Esophagus squamous epithelium (tissue), 5 donors: ENCODE measurements at regions not wholly inside any gene's neighbourhood (a gene's known extent, or its start where the extent isn't known, plus 50 kb on each side); places are given as distances from the start of the nearest gene placed in this dataset.

Experiments
- DNase-seq: peaks from one replicate; lab custom pipeline; 2025; lab: John Stamatoyannopoulos, UW
- H3K27ac ChIP-seq, 4 donors: fragments of 200-600 bp; sonication (generic); one replicate each; pipeline ENCODE4 v1.5.1; 2016 to 2019; ENCODE audit warnings: mild to moderate bottlenecking in 1 of 4
- H3K27me3 ChIP-seq, 4 donors: fragments of 200-600 bp; sonication (generic); 1 replicate in 3 of 4; 2 replicates in 1 of 4; pipeline versions ENCODE4 v1.5.1 to v1.6.0; 2017 to 2021; ENCODE audit warnings: antibody characterized with exemption in 1 of 4
- H3K36me3 ChIP-seq, 3 donors: fragments of 200-600 bp; sonication (generic); one replicate each; pipeline ENCODE4 v1.5.1; 2016 to 2019
- H3K4me1 ChIP-seq, 3 donors: fragments of 200-600 bp; sonication (generic); one replicate each; pipeline ENCODE4 v1.5.1; 2017 to 2019
- H3K4me3 ChIP-seq, 4 donors: fragments of 200-600 bp; sonication (generic); 1 replicate in 3 of 4; 2 replicates in 1 of 4; pipeline ENCODE4 v1.5.1; 2016 to 2019; ENCODE audit warnings: mild to moderate bottlenecking in 2 of 4, moderate library complexity in 1 of 4
- H3K9me3 ChIP-seq, 3 donors: fragments of 200-600 bp; sonication (generic); one replicate each; pipeline ENCODE4 v1.5.1; 2016 to 2019
- POLR2A ChIP-seq, 4 donors: fragments of 450-650 bp; IDR thresholded peaks; one replicate each; pipeline ENCODE4 v1.6.1; 2017; ENCODE audit warnings: antibody characterized with exemption in 4 of 4, mild to moderate bottlenecking in 4 of 4, moderate library complexity in 3 of 4
- WGBS, 2 donors: methylation state at CpG; one replicate each; pipeline ENCODE4 v1.1.5; 2018; 5-methylcytosine and 5-hydroxymethylcytosine counted together
- intact Hi-C: fragments of 100-400 bp; cut with DNase I; formaldehyde crosslinking; loops from one replicate; pipeline ENCODE4 v1.15.0; 2022
- TF ChIP-seq, protein P1 (sequence below), 6 experiments: fragments of 450-650 bp in 4 of 6; fragments of 200-600 bp in 2 of 6; sonication (generic) in 2 of 6; IDR thresholded peaks; one replicate each; pipeline ENCODE4 v1.5.1; 2016 to 2019; ENCODE audit warnings: antibody characterized with exemption in 6 of 6, mild to moderate bottlenecking in 4 of 6, moderate library complexity in 4 of 6
- donor health status: DM: yes; HTN: yes; CAD: no.

DNA sequence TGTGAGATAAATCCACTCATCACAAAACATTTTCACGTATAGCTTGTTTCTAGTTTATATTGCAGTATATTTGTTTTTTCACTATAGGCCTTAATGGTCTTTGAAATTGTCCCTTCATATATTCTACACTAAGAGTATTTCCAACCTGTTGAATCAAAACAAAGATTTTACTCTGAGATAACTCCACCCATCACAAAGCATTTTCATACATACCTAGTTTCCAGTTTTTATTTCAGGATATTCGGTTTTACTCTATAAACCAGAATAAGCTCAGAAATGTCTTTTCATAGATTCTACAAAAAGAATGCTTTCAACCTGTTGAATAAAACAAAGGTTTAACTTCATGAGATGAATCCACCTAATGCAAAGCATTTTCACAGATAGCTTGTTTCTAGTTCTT, 1528.7 kb downstream of the UQCRFS1 start:
- DNase-seq, result no peak
- 88 to 100% methylated on average over 2 of the region's 2 CpGs for WGBS, 2 donors
- Histone ChIP-seq H3K9me3 (peaks cover 0 to 14% (median 0%) of the 10 kb centered on the region in 3 donors), H3K4me1 (no peaks in the 10 kb centered on the region), H3K4me3 (no peak overlapping the region), H3K27ac (no peak overlapping the region), H3K36me3 (no peaks in the 10 kb centered on the region), H3K27me3 (no peaks in the 10 kb centered on the region)
- intact Hi-C loops, result no loop called here
- TF ChIP-seq POLR2A (IDR thresholded peaks at IDR 0.05), result no peak
- TF ChIP-seq, protein P1, sequence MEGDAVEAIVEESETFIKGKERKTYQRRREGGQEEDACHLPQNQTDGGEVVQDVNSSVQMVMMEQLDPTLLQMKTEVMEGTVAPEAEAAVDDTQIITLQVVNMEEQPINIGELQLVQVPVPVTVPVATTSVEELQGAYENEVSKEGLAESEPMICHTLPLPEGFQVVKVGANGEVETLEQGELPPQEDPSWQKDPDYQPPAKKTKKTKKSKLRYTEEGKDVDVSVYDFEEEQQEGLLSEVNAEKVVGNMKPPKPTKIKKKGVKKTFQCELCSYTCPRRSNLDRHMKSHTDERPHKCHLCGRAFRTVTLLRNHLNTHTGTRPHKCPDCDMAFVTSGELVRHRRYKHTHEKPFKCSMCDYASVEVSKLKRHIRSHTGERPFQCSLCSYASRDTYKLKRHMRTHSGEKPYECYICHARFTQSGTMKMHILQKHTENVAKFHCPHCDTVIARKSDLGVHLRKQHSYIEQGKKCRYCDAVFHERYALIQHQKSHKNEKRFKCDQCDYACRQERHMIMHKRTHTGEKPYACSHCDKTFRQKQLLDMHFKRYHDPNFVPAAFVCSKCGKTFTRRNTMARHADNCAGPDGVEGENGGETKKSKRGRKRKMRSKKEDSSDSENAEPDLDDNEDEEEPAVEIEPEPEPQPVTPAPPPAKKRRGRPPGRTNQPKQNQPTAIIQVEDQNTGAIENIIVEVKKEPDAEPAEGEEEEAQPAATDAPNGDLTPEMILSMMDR (IDR thresholded peaks at IDR 0.05), result no peak

DNA sequence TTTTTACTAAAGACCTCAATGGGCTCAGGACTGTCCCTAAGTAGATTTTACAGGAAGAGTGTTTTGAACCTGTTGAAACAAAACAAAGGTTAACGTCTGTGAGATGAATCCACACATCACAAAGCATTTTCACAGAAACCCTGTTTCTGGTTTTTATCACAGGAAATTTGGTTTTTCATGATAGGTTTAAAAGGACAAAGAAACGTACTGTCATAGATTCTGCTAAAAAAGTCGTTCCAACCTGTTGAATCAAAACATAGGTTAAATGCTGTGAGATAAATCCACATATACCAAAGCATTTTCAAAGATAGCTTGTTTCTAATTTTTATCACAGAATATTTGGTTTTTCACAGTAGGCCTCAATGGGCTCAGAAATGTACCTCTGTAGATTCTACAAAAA, 1531.0 kb downstream of the UQCRFS1 start:
- 53 to 54% methylated on average over 3 of the region's 3 CpGs for WGBS, 2 donors
- no peaks in the 10 kb centered on the region for H3K36me3 ChIP-seq
- no peaks in the 10 kb centered on the region for H3K27me3 ChIP-seq
- H3K4me3 ChIP-seq, result no peak overlapping the region
- no peaks in the 10 kb centered on the region for H3K4me1 ChIP-seq
- intact Hi-C loops, result no loop called here
- TF ChIP-seq POLR2A (IDR thresholded peaks at IDR 0.05), result no peak
- TF ChIP-seq, protein P1 (IDR thresholded peaks at IDR 0.05), result no peak
- H3K27ac ChIP-seq, result no peak overlapping the region
- DNase-seq, result no peak
- H3K9me3 ChIP-seq, result peaks cover 0 to 35% (median 0%) of the 10 kb centered on the region in 3 donors

DNA sequence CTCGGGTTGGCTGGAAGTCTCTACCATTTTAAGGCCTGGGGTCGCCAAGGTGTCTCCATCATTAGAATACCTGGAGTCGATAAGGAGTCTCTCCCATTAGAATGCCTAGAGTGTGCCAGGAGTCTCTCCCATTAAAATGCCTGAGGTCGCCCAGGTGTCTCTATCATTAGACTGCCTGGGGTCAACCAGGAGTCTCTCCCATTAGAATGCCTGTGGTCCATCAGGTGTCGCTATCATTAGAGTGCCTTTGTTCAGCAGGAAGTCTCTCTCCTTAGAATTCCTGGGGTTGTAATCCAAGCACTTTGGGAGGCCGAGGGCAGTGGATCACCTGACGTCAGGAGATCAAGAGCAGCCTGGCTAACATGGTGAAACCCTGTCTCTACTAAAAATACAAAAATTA, 1533.0 kb downstream of the UQCRFS1 start:
- Histone ChIP-seq H3K4me3 (no peak overlapping the region), H3K36me3 (no peaks in the 10 kb centered on the region), H3K27me3 (no peaks in the 10 kb centered on the region), H3K9me3 (peaks cover 0 to 52% (median 8%) of the 10 kb centered on the region in 3 donors), H3K27ac (no peak overlapping the region), H3K4me1 (no peaks in the 10 kb centered on the region)
- 60 to 78% methylated on average over 4 to 5 of the region's 7 CpGs for WGBS, 2 donors
- TF ChIP-seq POLR2A (IDR thresholded peaks at IDR 0.05), result no peak
- TF ChIP-seq, protein P1 (IDR thresholded peaks at IDR 0.05), result no peak
- intact Hi-C loops, result no loop called here
- no peak for DNase-seq

DNA sequence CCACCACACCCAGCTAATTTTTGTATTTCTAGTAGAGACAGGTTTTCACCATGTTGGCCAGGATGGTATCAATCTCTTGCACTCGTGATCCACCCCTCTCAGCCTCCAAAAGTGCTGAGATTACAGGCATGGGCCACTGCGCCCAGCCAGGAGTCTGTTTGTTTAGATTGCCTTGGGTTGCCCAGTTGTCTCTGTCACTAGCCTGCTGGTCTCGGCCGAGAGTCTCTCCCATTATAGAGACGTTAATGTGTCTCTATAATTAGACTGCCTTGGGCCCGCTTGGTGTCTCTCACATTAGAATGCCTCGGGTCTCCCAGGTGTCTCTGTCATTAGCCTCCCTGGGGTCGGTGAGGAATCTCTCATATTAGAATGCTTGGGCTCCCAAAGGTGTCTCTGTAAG, 1533.6 kb downstream of the UQCRFS1 start:
- no peaks in the 10 kb centered on the region for H3K36me3 ChIP-seq
- no peak for TF ChIP-seq POLR2A (IDR thresholded peaks at IDR 0.05)
- TF ChIP-seq, protein P1 (IDR thresholded peaks at IDR 0.05), result no peak
- intact Hi-C loops, result no loop called here
- DNase-seq, result no peak
- WGBS, 2 donors, result 63 to 67% methylated on average over 2 to 6 of the region's 8 CpGs
- peaks cover 0 to 57% (median 8%) of the 10 kb centered on the region in 3 donors for H3K9me3 ChIP-seq
- no peaks in the 10 kb centered on the region for H3K4me1 ChIP-seq
- no peak overlapping the region for H3K4me3 ChIP-seq
- H3K27me3 ChIP-seq, result no peaks in the 10 kb centered on the region
- H3K27ac ChIP-seq, result no peak overlapping the region

DNA sequence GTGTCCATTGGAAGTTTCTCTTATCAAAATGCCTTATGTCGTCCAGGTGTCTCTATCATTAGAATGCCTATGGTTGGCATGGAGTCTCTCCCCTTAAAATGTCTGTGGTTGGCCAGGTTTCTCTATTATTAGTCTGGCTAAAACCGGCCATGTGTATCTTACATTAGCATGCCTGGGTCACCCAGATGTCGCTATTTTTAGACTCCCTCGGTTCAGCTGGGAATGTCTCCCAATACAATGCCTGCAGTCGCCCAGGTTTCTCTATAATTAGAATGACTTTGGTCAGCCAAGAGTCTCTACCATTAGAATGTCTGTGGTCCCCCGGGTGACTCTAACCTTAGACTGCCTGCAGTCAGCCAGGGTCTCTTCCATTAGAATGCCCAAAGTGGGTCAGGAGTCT, 1536.1 kb downstream of the UQCRFS1 start:
- Histone ChIP-seq H3K27me3 (no peaks in the 10 kb centered on the region), H3K36me3 (no peaks in the 10 kb centered on the region), H3K4me1 (no peaks in the 10 kb centered on the region), H3K27ac (no peak overlapping the region), H3K9me3 (peaks cover 0 to 76% (median 8%) of the 10 kb centered on the region in 3 donors), H3K4me3 (no peak overlapping the region)
- 45 to 57% methylated on average over 3 to 5 of the region's 6 CpGs for WGBS, 2 donors
- TF ChIP-seq, protein P1 (IDR thresholded peaks at IDR 0.05), result no peak
- no peak for TF ChIP-seq POLR2A (IDR thresholded peaks at IDR 0.05)
- intact Hi-C loops, result no loop called here
- no peak for DNase-seq
